Tibial nerve (tissue), 4 donors: ENCODE measurements at regions not wholly inside any gene's neighbourhood (a gene's known extent, or its start where the extent isn't known, plus 50 kb on each side); places are given as distances from the start of the nearest gene placed in this dataset.

Experiments
- CTCF ChIP-seq, 5 experiments: fragments of 200-600 bp in 3 of 5; fragments of 450-650 bp in 2 of 5; sonication (generic) in 3 of 5; IDR thresholded peaks; one replicate each; pipeline ENCODE4 v1.5.1; 2016 to 2019; ENCODE audit warnings: antibody characterized with exemption in 5 of 5, mild to moderate bottlenecking in 3 of 5, moderate library complexity in 2 of 5
- EP300 ChIP-seq, 2 donors: sonication (generic); formaldehyde crosslinking; IDR thresholded peaks; one replicate each; pipeline ENCODE4 v1.6.1; 2017; ENCODE audit warnings: antibody characterized with exemption in 2 of 2, mild to moderate bottlenecking in 1 of 2
- POLR2A ChIP-seq, 2 donors: fragments of 450-650 bp; IDR thresholded peaks; one replicate each; pipeline ENCODE4 v1.6.1; 2017; ENCODE audit warnings: antibody characterized with exemption in 2 of 2, mild to moderate bottlenecking in 2 of 2, moderate library complexity in 2 of 2

- no peak for TF ChIP-seq POLR2A (IDR thresholded peaks at IDR 0.05)
- TF ChIP-seq CTCF (IDR thresholded peaks at IDR 0.05): no peak
- TF ChIP-seq EP300 (IDR thresholded peaks at IDR 0.05): no peak
Observed at GRCh38 chr2:147389218-147389617, 455.6 kb upstream of the ACVR2A start.
